GM12891 (cell line): ENCODE measurements at regions not wholly inside any gene's neighbourhood (a gene's known extent, or its start where the extent isn't known, plus 50 kb on each side); places are given as distances from the start of the nearest gene placed in this dataset.

Experiments used
- POLR2A ChIP-seq: IDR thresholded peaks from 2 replicates; pipeline ENCODE4 v1.6.1; 2011; ENCODE audit warnings: low read depth, low read length, control low read depth
- POU2F2 ChIP-seq: IDR thresholded peaks from 2 replicates; pipeline ENCODE4 v1.6.1; 2011; ENCODE audit warnings: low read depth, mild to moderate bottlenecking, control low read depth, low read length, moderate library complexity
- TAF1 ChIP-seq: IDR thresholded peaks from 2 replicates; pipeline ENCODE4 v1.6.1; 2011; ENCODE audit warnings: low read depth, low read length, control low read depth

GRCh38 chr12:127657036-127657435, 609.9 kb upstream of the TMEM132C start:
- no peak for TF ChIP-seq POLR2A
- no peak for TF ChIP-seq TAF1
- no peak for TF ChIP-seq POU2F2
